Ectodermal cell (in vitro differentiated cells): ENCODE measurements at regions not wholly inside any gene's neighbourhood (a gene's known extent, or its start where the extent isn't known, plus 50 kb on each side); places are given as distances from the start of the nearest gene placed in this dataset.

ENCODE experiments used
- H3K27ac ChIP-seq: 2 replicates; pipeline ENCODE4 v1.7.0; 2013; ENCODE audit warnings: mild to moderate bottlenecking, low read depth, low read length; ENCODE audit not compliant: insufficient read depth, poor library complexity, severe bottlenecking
- H3K27me3 ChIP-seq: 2 replicates; pipeline ENCODE4 v1.7.0; 2013; ENCODE audit warnings: mild to moderate bottlenecking, low read length; ENCODE audit not compliant: insufficient read depth, control insufficient read depth, poor library complexity, severe bottlenecking
- H3K36me3 ChIP-seq: one replicate; pipeline ENCODE4 v1.7.0; 2013; ENCODE audit warnings: low read length; ENCODE audit not compliant: control insufficient read depth, insufficient read depth
- H3K4me1 ChIP-seq: one replicate; pipeline ENCODE4 v1.7.0; 2013; ENCODE audit warnings: low read length; ENCODE audit not compliant: control insufficient read depth, insufficient read depth
- H3K4me3 ChIP-seq: 2 replicates; pipeline ENCODE4 v1.7.0; 2013; ENCODE audit warnings: low read depth, low read length, control low read depth; ENCODE audit not compliant: insufficient read depth
- H3K9me3 ChIP-seq: 2 replicates; pipeline ENCODE4 v1.7.0; 2013; ENCODE audit warnings: mild to moderate bottlenecking, low read length, moderate library complexity; ENCODE audit not compliant: control insufficient read depth
- whole genome bisulfite sequencing, 2 experiments: methylation state at CpG; one replicate each; pipeline ENCODE4 v1.1.7; 2013; ENCODE audit warnings: missing lambda C conversion rate in 2 of 2; 5-methylcytosine and 5-hydroxymethylcytosine counted together

- Histone ChIP-seq H3K36me3 (no peaks in the 10 kb centered on the region), H3K9me3 (no peaks in the 10 kb centered on the region), H3K4me3 (no peak overlapping the region), H3K27ac (no peak overlapping the region), H3K4me1 (no peaks in the 10 kb centered on the region), H3K27me3 (no peaks in the 10 kb centered on the region)
- 88 to 100% methylated on average over 1 of the region's 1 CpG for WGBS, 2 experiments
Observed at GRCh38 chr12:91562476-91562875, 379.9 kb upstream of the DCN start.

- no peaks in the 10 kb centered on the region for H3K36me3 ChIP-seq
- H3K4me3 ChIP-seq, result no peak overlapping the region
- H3K9me3 ChIP-seq, result no peaks in the 10 kb centered on the region
- no peaks in the 10 kb centered on the region for H3K27me3 ChIP-seq
- WGBS, 2 experiments, result 67 to 94% methylated on average over 1 to 2 of the region's 2 CpGs
- H3K27ac ChIP-seq, result no peak overlapping the region
- no peaks in the 10 kb centered on the region for H3K4me1 ChIP-seq
Observed at GRCh38 chr12:91561958-91562325, 379.3 kb upstream of the DCN start.

- H3K27ac ChIP-seq, result no peak overlapping the region
- H3K4me1 ChIP-seq, result no peaks in the 10 kb centered on the region
- H3K4me3 ChIP-seq, result no peak overlapping the region
- H3K9me3 ChIP-seq, result no peaks in the 10 kb centered on the region
- whole genome bisulfite sequencing, 2 experiments, result 85 to 91% methylated on average over 1 to 2 of the region's 3 CpGs
- H3K36me3 ChIP-seq, result no peaks in the 10 kb centered on the region
- H3K27me3 ChIP-seq, result no peaks in the 10 kb centered on the region
Observed at GRCh38 chr12:91561301-91561957, 378.8 kb upstream of the DCN start.

GRCh38 chr12:91556909-91557308 is 374.3 kb upstream of the DCN start:
- Histone ChIP-seq H3K27me3 (no peaks in the 10 kb centered on the region), H3K4me1 (no peaks in the 10 kb centered on the region)
- 85 to 94% methylated on average over 4 of the region's 4 CpGs for WGBS, 2 experiments

DNA sequence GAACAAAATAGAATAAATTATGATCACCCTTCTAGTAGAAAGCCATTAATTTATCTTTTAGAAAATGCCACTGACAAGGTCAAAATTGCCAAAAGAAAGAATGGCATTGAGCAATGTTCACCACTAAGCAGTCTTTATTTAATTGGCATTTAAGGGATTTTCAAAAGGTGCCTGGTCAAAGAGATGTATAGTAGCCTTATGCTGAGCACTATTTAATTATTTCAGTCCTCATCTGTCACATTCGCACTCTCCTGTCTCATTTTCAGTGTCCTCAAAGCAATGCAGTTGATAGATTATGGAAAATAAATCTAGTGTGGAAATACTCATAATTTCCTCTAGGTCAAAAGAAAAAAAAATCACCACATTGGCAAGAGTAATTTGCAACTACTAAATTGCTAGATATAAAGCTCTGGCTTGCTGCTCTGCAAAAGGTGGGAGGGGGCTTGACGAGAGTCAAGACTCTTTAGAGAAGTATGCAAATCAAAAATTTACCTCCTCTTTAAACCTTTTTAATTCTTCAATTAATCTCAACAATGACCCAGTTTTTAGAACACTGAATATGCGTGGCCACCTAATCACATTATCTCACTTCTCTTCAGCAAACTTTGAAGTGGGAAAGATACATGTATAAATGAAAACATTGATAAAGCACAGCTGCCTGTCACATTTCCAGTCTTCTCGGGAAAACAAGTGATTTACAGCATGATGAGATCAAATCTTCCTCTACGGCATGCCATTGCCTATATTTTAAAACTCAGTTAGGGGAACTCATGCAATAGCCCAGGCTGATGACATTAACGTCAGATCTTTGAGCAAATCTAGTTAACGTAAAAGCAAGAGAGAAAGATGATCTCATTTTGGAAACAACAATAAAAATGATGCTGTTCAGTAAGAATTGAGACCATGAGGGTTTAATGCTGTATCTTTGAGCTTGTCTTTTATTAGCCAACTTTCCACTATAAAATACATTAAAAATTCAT is 373.1 kb upstream of the DCN start:
- 92 to 95% methylated on average over 5 to 7 of the region's 7 CpGs for WGBS, 2 experiments

More at GRCh38 chr12:91556909-91557308, 374.3 kb upstream of the DCN start:
- Histone ChIP-seq H3K27ac (no peak overlapping the region), H3K4me3 (no peak overlapping the region), H3K36me3 (no peaks in the 10 kb centered on the region), H3K9me3 (no peaks in the 10 kb centered on the region)

DNA sequence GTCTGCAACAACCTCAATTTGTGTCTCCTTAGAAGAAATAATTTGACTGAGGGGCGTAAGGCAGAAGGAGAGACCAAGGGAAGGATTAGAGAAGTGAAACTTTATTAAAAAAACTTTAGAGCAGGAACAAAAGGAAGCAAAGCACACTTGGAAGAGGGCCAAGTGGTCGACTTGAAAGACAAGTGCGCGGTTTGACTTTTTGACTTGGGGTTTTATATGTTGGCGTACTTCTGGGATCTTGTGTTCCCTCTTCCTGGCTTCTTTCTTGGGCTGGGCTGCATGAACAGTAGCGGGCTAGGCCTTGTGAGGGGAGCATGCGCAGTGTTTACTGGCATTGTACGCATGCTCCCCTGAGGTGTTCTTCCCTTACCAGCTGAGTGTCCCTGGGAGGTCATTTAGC is 369.3 kb upstream of the DCN start:
- no peaks in the 10 kb centered on the region for H3K4me1 ChIP-seq
- no peaks in the 10 kb centered on the region for H3K27me3 ChIP-seq
- WGBS, 2 experiments, result 97 to 99% methylated on average over 8 of the region's 8 CpGs
- H3K4me3 ChIP-seq, result no peak overlapping the region
- no peaks in the 10 kb centered on the region for H3K9me3 ChIP-seq
- H3K27ac ChIP-seq, result no peak overlapping the region
- no peaks in the 10 kb centered on the region for H3K36me3 ChIP-seq

More for the DNA sequence above, 373.1 kb upstream of the DCN start:
- no peaks in the 10 kb centered on the region for H3K36me3 ChIP-seq
- no peaks in the 10 kb centered on the region for H3K9me3 ChIP-seq
- no peaks in the 10 kb centered on the region for H3K4me1 ChIP-seq
- no peaks in the 10 kb centered on the region for H3K27me3 ChIP-seq
- H3K4me3 ChIP-seq, result no peak overlapping the region
- no peak overlapping the region for H3K27ac ChIP-seq

GRCh38 chr12:91551242-91551641 is 368.6 kb upstream of the DCN start:
- Histone ChIP-seq H3K36me3 (no peaks in the 10 kb centered on the region), H3K4me1 (no peaks in the 10 kb centered on the region), H3K27me3 (no peaks in the 10 kb centered on the region), H3K9me3 (no peaks in the 10 kb centered on the region), H3K4me3 (no peak overlapping the region), H3K27ac (no peak overlapping the region)
- 100% methylated on average over 1 of the region's 1 CpG for WGBS, 2 experiments

GRCh38 chr12:91542666-91543065 is 360.0 kb upstream of the DCN start:
- no peaks in the 10 kb centered on the region for H3K36me3 ChIP-seq
- H3K27me3 ChIP-seq, result no peaks in the 10 kb centered on the region
- no peak overlapping the region for H3K4me3 ChIP-seq
- 100% methylated on average over 1 of the region's 2 CpGs for WGBS, 2 experiments
- no peak overlapping the region for H3K27ac ChIP-seq
- no peaks in the 10 kb centered on the region for H3K9me3 ChIP-seq
- H3K4me1 ChIP-seq, result peaks cover 2% of the 10 kb centered on the region

GRCh38 chr12:91542067-91542466 is 359.4 kb upstream of the DCN start:
- Histone ChIP-seq H3K27ac (no peak overlapping the region), H3K9me3 (no peaks in the 10 kb centered on the region), H3K27me3 (no peaks in the 10 kb centered on the region), H3K4me1 (peaks cover 2% of the 10 kb centered on the region), H3K36me3 (no peaks in the 10 kb centered on the region), H3K4me3 (no peak overlapping the region)
- no CpG with 5 or more reads among the region's 1 CpG for WGBS, 2 experiments

DNA sequence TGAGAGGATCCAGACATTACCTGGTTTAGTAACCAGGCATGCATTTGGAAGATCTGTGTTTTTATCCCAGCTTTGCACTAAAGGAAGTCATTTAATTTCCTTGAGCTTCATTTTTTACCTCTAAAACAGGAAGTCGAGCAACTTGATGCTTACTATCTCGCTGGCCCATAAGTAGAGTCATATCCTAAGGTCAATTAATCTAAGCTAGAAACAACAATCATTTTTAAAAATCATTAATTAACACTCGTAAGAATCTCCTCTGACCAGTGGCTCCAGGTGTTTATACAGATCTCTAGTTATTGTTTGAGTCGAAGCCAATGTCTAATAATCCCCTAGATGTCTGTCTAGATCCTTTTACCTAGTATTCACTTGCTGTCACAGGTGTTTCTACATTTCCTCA is 355.8 kb upstream of the DCN start:
- Histone ChIP-seq H3K36me3 (no peaks in the 10 kb centered on the region), H3K9me3 (no peaks in the 10 kb centered on the region), H3K4me3 (no peak overlapping the region), H3K4me1 (peaks cover 2% of the 10 kb centered on the region), H3K27ac (no peak overlapping the region), H3K27me3 (no peaks in the 10 kb centered on the region)
- WGBS, 2 experiments, result 95 to 96% methylated on average over 4 of the region's 4 CpGs
